GM21737 (cell line): ENCODE measurements at regions not wholly inside any gene's neighbourhood (a gene's known extent, or its start where the extent isn't known, plus 50 kb on each side); places are given as distances from the start of the nearest gene placed in this dataset.
"Not testable (repeated sequence)": the region's sequence is repeated elsewhere in the genome, so short reads cannot be mapped to it uniquely, and the experiment has no call there.

Source experiments
- ATAC-seq: cut with Tn5 transposase; IDR thresholded peaks from one replicate; pipeline ENCODE4 v1.9.1; 2021; ENCODE audit warnings: mild to moderate bottlenecking, moderate library complexity; ENCODE audit not compliant: unreplicated experiment

GRCh38 chr17:33987162-33987561 lies 267.9 kb upstream of the CCL2 start:
- ATAC-seq: no peak

DNA sequence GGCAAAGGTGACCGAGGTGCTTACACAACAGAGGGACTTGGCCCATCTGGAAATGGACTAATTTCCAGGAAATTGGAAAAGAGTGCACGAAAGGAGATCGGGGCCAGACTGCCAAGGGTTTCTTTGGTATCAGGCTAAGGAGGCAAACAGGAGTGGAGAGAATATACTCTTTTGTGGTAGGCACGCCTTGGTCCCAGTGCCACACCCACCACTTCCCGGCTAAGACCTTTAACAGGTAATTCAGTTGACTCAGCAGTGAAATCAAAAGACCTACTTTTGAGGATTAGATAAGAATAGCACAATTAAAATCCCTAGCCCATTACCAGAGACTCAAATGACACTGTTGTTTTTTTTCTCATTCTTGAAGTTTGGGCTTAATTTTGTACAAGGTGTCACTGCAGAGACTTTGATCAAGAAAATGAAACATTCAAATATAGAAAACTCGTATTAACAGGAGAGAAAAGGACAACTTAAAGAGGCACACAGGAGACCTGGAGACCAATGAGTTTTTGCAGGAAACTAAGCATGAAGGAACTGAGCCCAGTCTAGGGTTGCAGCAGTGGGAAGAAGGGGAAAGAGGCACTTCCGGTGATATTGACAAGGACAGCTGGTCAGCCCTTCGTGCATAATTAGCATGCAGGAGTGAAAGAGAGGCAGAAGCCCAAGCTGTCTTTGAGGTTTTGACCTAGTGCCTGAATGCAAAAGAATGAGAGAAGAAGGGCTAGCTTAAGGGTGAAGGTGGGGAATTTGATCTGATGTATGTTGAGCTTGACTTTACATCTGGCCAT lies 265.5 kb upstream of the CCL2 start:
- ATAC-seq: no peak

GRCh38 chr17:33990943-33991706 lies 264.0 kb upstream of the CCL2 start:
- ATAC-seq: no peak

DNA sequence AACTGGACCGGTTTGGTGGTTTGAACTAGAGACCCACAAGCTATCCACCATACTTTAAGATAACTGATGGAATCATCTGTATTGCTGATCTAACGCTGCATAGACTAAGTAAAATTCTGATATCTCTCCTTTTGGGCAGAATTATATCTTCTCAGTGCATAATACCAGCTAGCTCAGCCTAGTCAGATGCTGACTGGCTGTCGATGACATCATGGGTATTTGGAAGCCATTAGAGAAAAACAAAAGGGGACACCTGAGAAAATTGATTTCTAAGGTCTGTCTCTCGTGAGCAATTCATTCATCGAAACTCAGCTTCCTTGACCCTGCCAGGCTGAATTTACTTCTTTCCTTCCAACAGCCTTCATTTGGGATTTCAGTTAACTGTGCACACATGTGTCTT lies 263.0 kb upstream of the CCL2 start:
- no peak for ATAC-seq

DNA sequence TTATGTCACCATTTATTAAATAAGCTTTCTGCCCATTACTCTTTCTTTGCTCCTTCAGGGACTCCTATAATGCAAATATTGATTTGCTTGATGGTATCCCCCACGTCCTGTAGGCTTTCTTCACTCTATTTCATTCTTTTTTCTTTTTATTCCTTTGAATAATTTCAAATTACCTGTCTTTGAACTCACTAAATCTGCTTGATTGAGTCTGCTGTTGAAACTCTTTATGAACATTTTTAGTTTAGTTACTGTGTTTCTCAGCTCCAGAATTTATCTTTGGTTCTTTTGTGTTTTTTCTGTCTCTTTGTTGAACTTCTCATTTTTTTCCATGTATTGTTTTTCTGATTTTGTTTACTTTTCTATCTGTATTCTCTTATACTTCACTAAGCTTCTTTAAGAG lies 254.4 kb upstream of the CCL2 start:
- no peak for ATAC-seq

DNA sequence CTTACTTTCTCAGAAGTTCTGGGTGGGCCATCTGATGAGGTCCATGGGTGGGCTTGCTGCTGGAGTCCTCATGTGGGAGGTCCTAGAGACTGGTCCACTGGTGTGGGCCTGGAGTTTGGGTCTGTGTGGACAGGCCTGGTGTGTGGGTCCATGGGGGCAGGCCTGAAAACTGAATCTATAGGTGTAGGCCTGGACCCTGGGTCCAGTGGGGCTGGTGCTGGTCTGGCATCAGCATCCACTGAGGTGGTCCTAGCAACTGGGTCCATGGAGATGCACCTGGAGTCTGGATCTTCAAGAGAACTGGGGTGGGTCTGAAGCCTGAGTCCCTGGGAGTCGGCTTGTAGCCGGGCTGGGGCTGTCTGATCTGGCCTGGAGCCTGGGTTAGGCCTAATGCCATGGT lies 253.8 kb upstream of the CCL2 start:
- ATAC-seq: no peak

DNA sequence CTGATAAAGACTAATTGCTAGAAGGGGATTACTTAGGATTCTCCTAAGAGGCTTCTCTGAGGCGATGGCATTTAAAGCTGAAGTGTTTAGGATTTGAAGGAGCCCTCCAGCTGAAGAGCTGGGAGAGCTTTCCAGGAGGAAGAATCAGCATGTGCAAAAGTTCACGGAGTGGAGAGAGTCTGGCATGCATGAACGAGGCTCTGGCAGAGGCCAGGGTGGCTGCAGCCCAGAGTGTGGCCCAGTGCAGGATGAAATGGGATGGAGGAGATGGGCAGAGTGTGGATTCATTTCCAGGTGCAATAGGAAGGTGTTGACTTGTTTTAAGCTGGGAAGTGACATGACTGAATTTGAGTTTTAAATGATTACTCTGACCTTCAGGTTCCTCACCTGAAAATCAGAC lies 249.0 kb upstream of the CCL2 start:
- ATAC-seq: no peak

- no peak for ATAC-seq
These were observed 247.0 kb upstream of the CCL2 start for GRCh38 chr17:34008125-34008524.

DNA sequence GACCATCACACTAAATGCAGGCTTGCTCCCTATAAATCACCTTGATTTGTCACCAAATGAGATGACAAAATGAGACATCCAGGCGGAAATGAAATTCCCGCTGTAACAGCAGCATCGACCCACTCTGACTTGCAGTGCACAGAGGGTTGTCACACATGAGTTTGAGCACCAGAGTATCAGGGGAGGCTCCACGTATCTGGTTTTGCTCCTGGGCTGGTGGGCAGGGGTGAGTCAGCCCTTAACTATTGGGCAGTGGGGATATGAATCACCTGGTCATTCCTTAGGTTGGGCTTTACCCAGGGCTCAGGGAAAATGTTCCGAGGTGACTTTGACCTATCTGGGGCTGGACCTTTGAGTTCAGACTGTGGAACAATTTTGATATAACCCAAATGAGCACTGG lies 245.2 kb upstream of the CCL2 start:
- ATAC-seq: no peak

GRCh38 chr17:34010534-34010933 lies 244.6 kb upstream of the CCL2 start:
- ATAC-seq: no peak

DNA sequence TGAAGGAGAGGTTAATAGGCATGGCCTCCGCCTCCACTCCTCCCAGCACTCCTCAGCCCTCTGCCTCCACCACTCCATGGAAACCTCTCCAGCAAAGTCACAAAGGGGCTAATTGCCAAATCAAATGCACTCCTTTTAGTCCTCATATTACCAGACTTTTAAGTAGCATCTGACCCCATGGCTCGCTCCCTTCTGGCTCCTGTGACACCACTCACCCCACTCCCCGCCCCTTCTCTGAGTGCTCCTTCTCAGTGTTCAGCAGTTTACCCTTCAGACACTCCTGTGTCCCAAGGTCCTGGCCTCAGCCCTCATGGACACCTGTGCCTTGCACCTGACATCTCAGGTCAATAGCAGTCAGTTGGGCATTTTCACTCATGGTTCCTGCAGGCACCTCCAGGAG lies 243.5 kb upstream of the CCL2 start:
- no peak for ATAC-seq

- no peak for ATAC-seq
These were observed 242.2 kb upstream of the CCL2 start for GRCh38 chr17:34012709-34013375.

GRCh38 chr17:34015253-34015652 lies 239.8 kb upstream of the CCL2 start:
- ATAC-seq: no peak

DNA sequence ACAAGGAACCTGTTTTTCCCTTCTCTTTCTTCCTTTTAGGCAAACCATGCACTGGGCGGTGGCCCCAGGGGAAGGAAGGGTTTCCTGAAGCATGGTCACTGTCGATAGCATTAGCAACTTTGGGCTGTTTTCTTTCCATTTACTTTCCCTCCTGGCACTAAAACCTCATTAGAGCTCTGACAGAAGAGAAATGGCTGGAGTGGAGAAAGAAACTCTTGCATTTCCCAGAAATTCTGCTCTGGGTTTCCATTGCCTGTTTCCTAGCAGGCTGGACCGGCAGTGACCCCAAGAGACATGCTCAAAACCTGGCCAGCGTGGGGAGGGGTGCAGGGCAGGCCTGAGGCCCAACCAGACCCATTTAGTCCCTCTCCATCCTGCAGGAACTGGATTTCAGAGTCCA lies 230.7 kb upstream of the CCL2 start:
- no peak for ATAC-seq

GRCh38 chr17:34024806-34025551 lies 230.1 kb upstream of the CCL2 start:
- no peak for ATAC-seq

- not testable (repeated sequence) for ATAC-seq
These were observed 224.5 kb upstream of the CCL2 start for GRCh38 chr17:34030601-34031000.

DNA sequence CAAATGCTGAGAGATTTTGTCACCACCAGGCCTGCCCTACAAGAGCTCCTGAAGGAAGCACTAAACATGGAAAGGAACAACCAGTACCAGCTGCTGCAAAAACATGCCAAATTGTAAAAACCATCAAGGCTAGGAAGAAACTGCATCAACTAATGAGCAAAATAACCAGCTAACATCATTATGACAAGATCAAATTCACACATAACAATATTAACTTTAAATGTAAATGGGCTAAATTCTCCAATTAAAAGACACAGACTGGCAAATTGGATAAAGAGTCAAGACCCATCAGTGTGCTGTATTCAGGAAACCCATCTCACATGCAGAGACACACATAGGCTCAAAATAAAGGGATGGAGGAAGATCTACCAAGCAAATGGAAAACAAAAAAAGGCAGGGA lies 222.8 kb upstream of the CCL2 start:
- not testable (repeated sequence) for ATAC-seq

DNA sequence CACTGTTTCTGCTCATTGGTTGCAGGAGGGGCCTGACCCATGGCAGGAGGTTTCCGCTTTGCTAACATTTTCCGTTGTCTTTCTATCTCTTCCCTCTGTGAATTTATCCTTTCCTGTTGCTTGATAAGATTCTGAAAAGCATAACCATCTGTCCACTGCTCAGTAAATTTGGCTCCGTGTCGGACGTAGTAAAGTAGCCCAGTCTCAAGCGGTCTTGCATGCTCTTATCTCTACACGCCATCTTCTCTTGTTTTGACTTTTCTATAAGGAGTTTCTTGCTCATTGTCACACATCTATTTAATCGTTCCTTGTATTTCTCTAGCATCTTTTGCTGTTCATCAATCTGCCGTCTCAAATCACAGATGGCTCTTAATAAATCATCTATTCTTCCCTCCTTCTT lies 216.3 kb upstream of the CCL2 start:
- not testable (repeated sequence) for ATAC-seq

GRCh38 chr17:34039213-34039612 lies 215.9 kb upstream of the CCL2 start:
- ATAC-seq: not testable (repeated sequence)

- ATAC-seq: not testable (repeated sequence)
These were observed 215.1 kb upstream of the CCL2 start for GRCh38 chr17:34039759-34040555.
